ENCODE measurements at regions not wholly inside any gene's neighbourhood (a gene's known extent, or its start where the extent isn't known, plus 50 kb on each side); places are given as distances from the start of the nearest gene placed in this dataset.
A peak's percentile ranks its signal among the peaks of the same experiment; 100 is the strongest.

DNA sequence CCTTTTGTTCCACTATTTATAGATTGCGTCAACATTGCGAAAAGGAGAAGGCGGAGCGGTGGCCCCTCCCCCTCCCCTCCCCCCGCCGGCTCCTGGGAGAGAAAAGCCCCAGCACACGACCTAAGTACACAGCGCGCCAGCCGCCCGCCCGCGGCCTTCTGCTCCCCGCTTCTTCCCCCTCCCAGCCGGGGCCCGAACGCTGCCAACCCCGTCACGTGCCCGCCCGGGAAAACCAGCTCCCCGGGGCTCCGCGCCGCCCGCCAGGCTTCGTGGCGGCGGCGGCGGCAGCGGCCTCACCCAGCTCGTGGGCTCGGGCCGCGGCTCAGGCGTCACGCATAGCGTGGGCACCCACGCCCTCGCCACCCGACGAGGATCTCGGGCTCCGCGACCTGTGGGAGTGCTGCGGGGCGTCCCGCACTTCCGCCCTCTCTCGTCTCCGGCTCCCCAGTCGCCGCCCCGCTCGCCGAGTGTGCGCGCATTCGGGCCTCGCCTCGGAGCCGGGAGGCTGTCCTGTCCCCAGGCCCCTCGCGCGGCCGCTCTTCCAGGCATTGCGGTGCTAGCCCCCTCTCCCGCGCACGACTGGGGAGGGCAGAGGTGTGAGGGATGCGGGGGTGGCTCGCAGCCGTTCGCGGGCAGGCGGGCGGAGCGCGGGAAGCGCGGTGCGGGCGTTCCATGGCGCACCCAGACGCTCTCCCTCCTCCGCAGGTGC, 110.5 kb downstream of the KCNRG start:
- TF ChIP-seq, protein P1, sequence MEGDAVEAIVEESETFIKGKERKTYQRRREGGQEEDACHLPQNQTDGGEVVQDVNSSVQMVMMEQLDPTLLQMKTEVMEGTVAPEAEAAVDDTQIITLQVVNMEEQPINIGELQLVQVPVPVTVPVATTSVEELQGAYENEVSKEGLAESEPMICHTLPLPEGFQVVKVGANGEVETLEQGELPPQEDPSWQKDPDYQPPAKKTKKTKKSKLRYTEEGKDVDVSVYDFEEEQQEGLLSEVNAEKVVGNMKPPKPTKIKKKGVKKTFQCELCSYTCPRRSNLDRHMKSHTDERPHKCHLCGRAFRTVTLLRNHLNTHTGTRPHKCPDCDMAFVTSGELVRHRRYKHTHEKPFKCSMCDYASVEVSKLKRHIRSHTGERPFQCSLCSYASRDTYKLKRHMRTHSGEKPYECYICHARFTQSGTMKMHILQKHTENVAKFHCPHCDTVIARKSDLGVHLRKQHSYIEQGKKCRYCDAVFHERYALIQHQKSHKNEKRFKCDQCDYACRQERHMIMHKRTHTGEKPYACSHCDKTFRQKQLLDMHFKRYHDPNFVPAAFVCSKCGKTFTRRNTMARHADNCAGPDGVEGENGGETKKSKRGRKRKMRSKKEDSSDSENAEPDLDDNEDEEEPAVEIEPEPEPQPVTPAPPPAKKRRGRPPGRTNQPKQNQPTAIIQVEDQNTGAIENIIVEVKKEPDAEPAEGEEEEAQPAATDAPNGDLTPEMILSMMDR (IDR thresholded peaks at IDR 0.05), result peak in 1 of 7 experiments; percentile 5
- peak; percentile 78 to 91 (median 85) for TF ChIP-seq POLR2A (IDR thresholded peaks at IDR 0.05)

All from body of pancreas (tissue), 4 donors.